GM19351 (cell line): ENCODE measurements at regions not wholly inside any gene's neighbourhood (a gene's known extent, or its start where the extent isn't known, plus 50 kb on each side); places are given as distances from the start of the nearest gene placed in this dataset.

Experiments
- ATAC-seq: cut with Tn5 transposase; IDR thresholded peaks from one replicate; pipeline ENCODE4 v1.9.1; 2021; ENCODE audit warnings: mild to moderate bottlenecking, moderate library complexity; ENCODE audit not compliant: unreplicated experiment

DNA sequence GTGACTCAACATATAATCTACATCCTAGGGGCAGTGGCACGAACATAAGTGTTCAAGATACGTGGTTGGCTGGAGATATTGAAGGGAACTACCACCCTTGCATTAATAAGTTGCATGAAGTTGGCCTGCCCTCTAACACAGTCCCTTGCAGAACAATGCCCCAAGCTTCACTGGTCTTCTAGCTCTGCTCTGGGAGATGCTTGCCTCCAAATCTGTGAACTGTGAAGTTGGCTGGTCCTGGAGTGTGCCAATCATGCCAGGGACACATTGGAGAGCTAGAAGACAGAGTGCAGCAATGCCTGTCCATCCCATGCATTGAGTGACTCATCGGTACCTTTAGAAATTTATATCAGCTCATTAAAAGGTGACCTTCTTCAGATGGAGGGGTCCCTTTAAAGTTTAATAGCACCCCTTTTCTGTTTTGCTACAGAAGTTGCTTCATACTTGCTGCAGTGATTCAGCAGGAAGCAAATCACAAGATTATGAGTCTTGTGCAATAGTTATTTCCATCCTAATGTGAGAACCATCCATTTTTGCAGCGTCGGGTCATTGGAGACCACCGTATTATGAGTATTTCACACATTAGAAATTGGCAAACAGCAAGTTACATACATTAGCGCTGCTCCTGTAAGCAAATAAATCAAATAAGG, 55.2 kb upstream of the KAZN start:
- ATAC-seq: no peak

DNA sequence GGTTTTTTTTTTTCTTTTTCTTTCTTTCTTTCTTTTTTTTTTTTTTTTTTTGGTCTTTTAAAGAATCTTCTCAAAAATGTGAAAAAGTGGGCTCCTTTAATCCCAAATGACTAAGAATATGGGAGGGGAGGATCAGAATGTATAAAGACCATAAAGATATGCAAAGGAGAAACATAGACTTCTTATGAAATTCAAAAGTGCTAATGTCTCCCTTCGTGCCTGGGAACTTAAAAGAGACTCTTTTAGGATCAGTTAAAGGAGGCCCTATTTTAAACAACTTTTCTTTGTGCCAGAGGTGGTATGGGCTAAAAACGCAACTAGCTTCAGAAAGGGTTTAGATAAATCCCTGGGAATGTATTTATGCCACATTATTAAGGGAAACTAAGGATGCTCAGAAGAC, 54.2 kb upstream of the KAZN start:
- ATAC-seq: no peak

DNA sequence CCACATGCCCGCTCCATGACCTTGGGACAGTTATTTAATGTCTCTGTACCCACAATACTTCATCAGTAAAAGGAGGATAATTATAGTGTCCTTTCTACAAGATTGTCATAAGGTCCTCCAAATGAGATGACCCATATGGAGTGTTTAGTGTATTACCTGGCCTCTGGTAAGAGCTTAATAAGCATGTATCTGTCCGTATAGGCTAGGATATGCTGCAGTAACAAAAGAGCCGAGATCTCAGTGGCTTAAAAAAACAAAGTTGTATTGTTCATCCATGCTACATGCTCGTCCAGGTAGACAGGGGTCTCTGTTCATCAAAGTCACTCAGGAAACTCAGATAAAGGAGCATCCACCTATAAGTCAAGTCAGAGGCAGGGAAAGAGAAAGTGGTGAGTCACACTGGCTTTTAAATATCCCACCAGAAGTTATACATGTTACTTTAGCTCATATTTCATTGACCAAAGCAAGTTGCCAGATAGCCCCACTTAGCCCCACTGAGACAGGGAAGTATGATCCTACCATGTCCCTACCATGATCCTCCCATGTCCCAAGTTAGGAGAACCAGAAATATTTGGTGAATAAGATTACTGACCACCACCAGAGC, 53.0 kb upstream of the KAZN start:
- ATAC-seq: no peak

DNA sequence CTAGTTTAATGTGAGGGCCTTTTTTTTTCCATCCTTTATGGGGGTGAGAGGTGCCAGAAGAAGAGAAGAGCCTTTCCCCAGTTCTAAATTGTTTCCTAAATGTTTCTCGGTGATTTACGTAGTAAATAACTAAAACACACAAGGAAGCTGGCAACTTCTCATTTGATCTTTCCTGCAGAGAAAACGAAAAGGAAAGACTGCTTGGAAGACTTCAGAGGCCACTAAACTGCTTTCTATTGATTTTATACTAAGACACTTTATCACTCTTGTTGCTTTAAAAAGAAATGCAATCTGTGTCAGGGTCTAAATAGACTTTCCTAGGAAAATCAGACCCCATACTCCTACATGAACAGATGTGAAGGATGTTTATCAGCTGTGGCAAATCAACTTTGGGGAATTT, 52.1 kb upstream of the KAZN start:
- no peak for ATAC-seq
